HCT116 (cell line): ENCODE measurements at regions not wholly inside any gene's neighbourhood (a gene's known extent, or its start where the extent isn't known, plus 50 kb on each side); places are given as distances from the start of the nearest gene placed in this dataset.

Experiments
- ATAC-seq: fragments of 200-7000 bp; cut with Tn5 transposase; 2 replicates; pipeline ENCODE4 v1.9.1; 2020; ENCODE audit warnings: mild to moderate bottlenecking, moderate library complexity
- BruUV-seq: library from RNA; stranded (reverse); fragments of 400-500 nt; replicated peaks from 2 replicates; lab custom pipeline; 2021; lab: Mats Ljungman, UMichigan
- CTCF ChIA-PET: fragments of 300-600 bp; sonication (Branson Sonifier 250); formaldehyde crosslinking; loops from one replicate; lab custom pipeline; 2021; ENCODE audit warnings: antibody characterized with exemption; lab: Charles Lee
- POLR2A ChIA-PET: fragments of 300-600, 350-600 bp; sonication (Branson Sonifier 250); formaldehyde crosslinking; loops from one replicate; lab custom pipeline; 2021; ENCODE audit warnings: antibody characterized with exemption; lab: Charles Lee
- RAD21 ChIA-PET, 2 experiments: fragments of 300-600 bp; sonication (Branson Sonifier 250); formaldehyde crosslinking; loops; one replicate each; lab custom pipeline; 2023; ENCODE audit warnings: low total read pairs in 2 of 2; ENCODE audit not compliant: uncharacterized antibody in 2 of 2, unreplicated experiment in 2 of 2, low non-redundant PET in 1 of 2; lab: Charles Lee
- DNase-seq: peaks from one replicate; pipeline ENCODE4 v3.0.0-alpha.2; 2010; ENCODE audit warnings: low read depth, low spot score
- H2AFZ ChIP-seq: fragments of 200-600 bp; shearing (Covaris generic), sonication (generic); 2 replicates; pipeline ENCODE4 v1.6.1; 2017; ENCODE audit warnings: low read depth, mixed run types, mixed read lengths, antibody characterized with exemption, low read length; ENCODE audit not compliant: poor library complexity, severe bottlenecking
- H3K27ac ChIP-seq: 2 replicates; pipeline ENCODE4 v1.5.1; 2012; ENCODE audit warnings: low read depth, low read length
- H3K27me3 ChIP-seq: fragments of 200-600 bp; sonication (generic); 2 replicates; pipeline ENCODE4 v1.6.1; 2016; ENCODE audit warnings: mixed run types, low read length, mixed read lengths; ENCODE audit not compliant: insufficient read depth
- H3K36me3 ChIP-seq, 2 experiments: fragments of 200-500 bp in 1 of 2; fragments of 200-600 bp in 1 of 2; sonication (Bioruptor generic) in 1 of 2; sonication (generic) in 1 of 2; 2 replicates each; pipeline versions ENCODE4 v1.5.1 to v1.6.1; 2014 to 2016; ENCODE audit warnings: low read length in 2 of 2, inconsistent platforms in 1 of 2, mixed read lengths in 1 of 2, mixed run types in 1 of 2; ENCODE audit not compliant: insufficient read depth in 2 of 2, control insufficient read depth in 1 of 2
- H3K4me1 ChIP-seq, 2 experiments: fragments of 200-600 bp in 1 of 2; sonication (generic) in 1 of 2; 2 replicates each; pipeline versions ENCODE4 v1.5.1 to v1.6.1; 2012 to 2017; ENCODE audit warnings: low read length in 2 of 2, inconsistent platforms in 1 of 2, mild to moderate bottlenecking in 1 of 2, mixed read lengths in 1 of 2, mixed run types in 1 of 2, moderate library complexity in 1 of 2; ENCODE audit not compliant: insufficient read depth in 2 of 2, control insufficient read depth in 1 of 2
- H3K4me2 ChIP-seq: fragments of 200-600 bp; sonication (generic); 2 replicates; pipeline ENCODE4 v1.6.1; 2017; ENCODE audit warnings: mixed run types, low read length, mixed read lengths
- H3K4me3 ChIP-seq, 2 experiments: fragments of 200-600 bp in 1 of 2; sonication (generic) in 1 of 2; replicated peaks in 1 of 2; 2 replicates each; pipeline ENCODE4 v1.5.1; 2011 to 2016; ENCODE audit warnings: low read length in 2 of 2, control low read depth in 1 of 2, low read depth in 1 of 2, mild to moderate bottlenecking in 1 of 2, mixed read lengths in 1 of 2, mixed run types in 1 of 2
- H3K79me2 ChIP-seq: fragments of 200-600 bp; sonication (generic); 2 replicates; pipeline ENCODE4 v1.6.1; 2017; ENCODE audit warnings: mild to moderate bottlenecking, mixed run types, low read length, moderate library complexity, mixed read lengths; ENCODE audit not compliant: insufficient read depth
- H3K9ac ChIP-seq: fragments of 200-600 bp; sonication (generic); 2 replicates; pipeline ENCODE4 v1.6.1; 2016; ENCODE audit warnings: low read length, mixed read lengths
- H3K9me2 ChIP-seq: fragments of 200-600 bp; sonication (generic), shearing (Covaris generic); 2 replicates; pipeline ENCODE4 v1.6.1; 2017; ENCODE audit warnings: mixed run types, mild to moderate bottlenecking, moderate library complexity; ENCODE audit not compliant: insufficient read depth
- H3K9me3 ChIP-seq, 2 experiments: fragments of 200-500 bp in 1 of 2; fragments of 200-600 bp in 1 of 2; sonication (Bioruptor generic) in 1 of 2; sonication (generic) in 1 of 2; 2 replicates each; pipeline ENCODE4 v1.6.1; 2014 to 2017; ENCODE audit warnings: low read length in 2 of 2, mixed read lengths in 2 of 2, inconsistent platforms in 1 of 2, low read depth in 1 of 2, mild to moderate bottlenecking in 1 of 2, mixed run types in 1 of 2, moderate library complexity in 1 of 2; ENCODE audit not compliant: control insufficient read depth in 1 of 2, insufficient read depth in 1 of 2
- H4K20me1 ChIP-seq: fragments of 200-600 bp; sonication (generic), shearing (Covaris generic); 2 replicates; pipeline ENCODE4 v1.6.1; 2017; ENCODE audit warnings: mixed run types, mild to moderate bottlenecking, moderate library complexity; ENCODE audit not compliant: insufficient read depth
- ATF3 ChIP-seq: IDR thresholded peaks from 2 replicates; pipeline ENCODE4 v1.6.1; 2012
- CBX3 ChIP-seq: IDR thresholded peaks from 2 replicates; pipeline ENCODE4 v1.6.1; 2012; ENCODE audit warnings: low read depth
- EZH2 ChIP-seq: fragments of 200-600 bp; sonication (generic); IDR thresholded peaks from 2 replicates; pipeline ENCODE4 v1.6.1; 2017; ENCODE audit warnings: antibody characterized with exemption, mixed run types
- POLR2A ChIP-seq: IDR thresholded peaks from 2 replicates; pipeline ENCODE4 v1.7.0; 2011; ENCODE audit warnings: borderline replicate concordance; ENCODE audit not compliant: insufficient read depth, insufficient read length; ENCODE audit errors: extremely low read depth
- POLR2AphosphoS5 ChIP-seq: IDR thresholded peaks from 2 replicates; pipeline ENCODE4 v1.6.1; 2011; ENCODE audit warnings: mild to moderate bottlenecking, low read depth, low read length, moderate library complexity
- REST ChIP-seq: IDR thresholded peaks from 2 replicates; pipeline ENCODE4 v1.6.1; 2012; ENCODE audit warnings: low read depth
- SP1 ChIP-seq: IDR thresholded peaks from 2 replicates; pipeline ENCODE4 v1.6.1; 2012; ENCODE audit warnings: low read depth
- ZNF274 ChIP-seq: fragments of 200-500 bp; sonication (Bioruptor generic); IDR thresholded peaks from 2 replicates; pipeline ENCODE4 v1.6.1; 2014; ENCODE audit warnings: mild to moderate bottlenecking, low read depth, low read length, inconsistent platforms
- intact Hi-C: fragments of 100-400 bp; cut with micrococcal nuclease; formaldehyde crosslinking; loops from 2 replicates; pipeline ENCODE4 v1.10.0; 2022

- Histone ChIP-seq H4K20me1 (no peaks in the 10 kb centered on the region), H3K9me2 (no peaks in the 10 kb centered on the region), H3K4me2 (no peak overlapping the region), H3K4me3 (no peak overlapping the region), H3K27me3 (0 out of 2 replicates have a peak, but pooled peaks cover 5% of the 10 kb centered on the region), H3K9ac (no peak overlapping the region), H3K4me1 (no peaks in the 10 kb centered on the region), H3K79me2 (no peaks in the 10 kb centered on the region), H3K9me3 (no peaks in the 10 kb centered on the region), H2AFZ (no peak overlapping the region), H3K27ac (no peak overlapping the region), H3K36me3 (no peaks in the 10 kb centered on the region)
- ChIA-PET POLR2A (no interaction called here), CTCF (interaction anchor here (1.2 kb wide), 1 partner anchor 10 kb away, joined by 3 read pairs; no protein-coding TSS in a partner anchor), RAD21 (no interaction called here)
- intact Hi-C loops, result no loop called here
- ATAC-seq, result no peak
- DNase-seq, result no peak
- no TSS peak for BruUV-seq
- TF ChIP-seq SP1 (no peak), REST (no peak), EZH2 (no peak), ZNF274 (no peak), POLR2AphosphoS5 (no peak), CBX3 (no peak), ATF3 (no peak), POLR2A (no peak)
Observed at GRCh38 chr4:20394512-20394911, 142.8 kb downstream of the SLIT2 start.
